ENCODE measurements at regions not wholly inside any gene's neighbourhood (a gene's known extent, or its start where the extent isn't known, plus 50 kb on each side); places are given as distances from the start of the nearest gene placed in this dataset.

DNA sequence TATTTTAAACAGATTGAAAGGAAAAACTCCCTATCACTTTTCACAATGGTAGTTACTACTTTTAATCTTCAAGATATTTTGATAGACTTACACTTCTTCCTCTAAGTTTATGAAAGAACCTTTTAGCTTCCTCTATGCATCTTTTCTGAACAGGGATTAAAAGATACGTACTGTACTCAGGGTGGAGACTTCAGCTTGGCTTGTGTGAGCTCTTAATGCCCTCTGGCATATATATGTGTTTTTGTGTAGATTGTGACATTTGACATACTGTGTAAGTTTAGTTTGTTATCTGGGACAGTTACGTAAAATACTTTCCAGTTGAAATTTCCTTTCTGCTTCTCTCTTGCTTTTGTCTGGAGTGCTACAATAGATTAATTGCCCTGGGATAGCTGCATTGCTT is 109.3 kb upstream of the NUDT6 start:
- no peak for FAIRE-seq

- FAIRE-seq: no peak
Measured at GRCh38 chr4:123034023-123034422, 111.6 kb upstream of the NUDT6 start.

DNA sequence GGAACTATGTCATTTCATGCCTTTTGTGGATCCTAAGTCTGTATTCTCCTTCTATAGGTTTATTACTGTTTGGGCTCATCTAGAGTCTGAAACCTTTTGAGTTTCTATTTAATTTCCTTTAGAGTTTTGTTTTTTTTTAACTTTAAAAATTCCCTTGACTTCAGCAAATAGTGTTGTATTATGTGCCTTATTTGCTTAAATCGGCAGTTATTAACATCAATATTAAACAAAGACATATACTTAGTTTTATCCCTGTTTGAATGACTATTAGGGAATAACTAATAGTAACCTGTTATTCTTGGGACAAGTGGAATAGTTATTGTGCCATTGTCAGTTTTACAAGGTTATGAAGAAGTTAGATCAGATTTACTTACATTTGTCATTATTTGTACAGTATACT is 112.8 kb upstream of the NUDT6 start:
- no peak for FAIRE-seq

DNA sequence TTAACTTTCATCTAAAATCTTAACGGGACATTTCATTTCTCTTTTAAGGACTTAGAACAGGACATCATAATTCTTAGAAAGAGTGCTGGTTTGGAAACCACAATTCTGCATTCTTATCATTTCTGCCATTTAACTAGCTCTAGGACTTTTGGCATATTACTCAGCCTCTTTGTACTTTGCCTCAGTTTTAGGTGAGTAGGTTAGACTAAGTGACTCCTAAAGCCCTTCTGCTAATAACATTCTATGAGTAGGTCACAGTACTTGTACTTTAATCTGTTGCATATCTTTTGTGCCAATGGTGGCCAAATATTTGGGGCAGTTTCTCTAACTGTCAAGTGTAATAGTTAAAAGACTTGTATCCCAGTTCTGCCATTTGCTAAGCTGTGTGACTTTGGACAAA is 115.4 kb upstream of the NUDT6 start:
- no peak for FAIRE-seq

DNA sequence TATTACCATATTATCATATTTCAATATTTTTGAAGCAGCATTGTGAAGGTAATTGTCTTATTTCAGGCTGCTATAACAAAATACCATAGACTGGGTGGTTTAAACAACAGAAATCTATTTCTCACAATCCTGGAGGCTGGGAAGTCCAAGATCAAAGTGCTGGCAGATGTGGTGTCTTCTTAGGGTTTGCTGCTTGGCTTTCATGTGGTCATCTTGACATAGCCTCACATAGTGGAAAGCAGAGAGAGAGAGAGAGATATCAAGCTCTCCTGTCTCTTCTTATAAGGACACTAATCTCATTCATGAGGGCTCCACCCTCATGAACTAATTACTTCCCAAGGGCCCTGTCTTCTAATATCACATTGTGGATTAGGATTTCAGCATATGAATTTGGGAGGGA is 119.7 kb upstream of the NUDT6 start:
- no peak for FAIRE-seq

DNA sequence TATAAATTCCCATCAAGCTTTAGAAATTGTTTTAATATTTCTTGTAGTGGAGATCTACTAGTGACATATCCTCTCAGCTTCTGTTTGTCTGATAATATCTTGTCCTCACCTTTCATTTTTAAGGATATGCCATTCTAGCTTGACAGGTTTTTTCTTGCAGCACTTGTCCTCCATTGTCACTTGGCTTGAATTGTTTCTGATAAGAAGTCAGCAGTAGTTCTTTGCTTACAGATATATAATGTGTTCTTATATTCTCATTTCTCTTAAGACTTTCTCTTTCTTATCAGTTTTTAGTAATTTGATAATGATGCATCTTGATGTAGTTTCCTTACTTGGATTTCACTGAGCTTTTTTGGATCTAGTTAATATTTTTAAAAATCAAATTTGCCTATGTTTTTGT is 120.6 kb upstream of the NUDT6 start:
- FAIRE-seq: no peak

GRCh38 chr4:123043793-123044425 is 121.5 kb upstream of the NUDT6 start:
- no peak for FAIRE-seq

DNA sequence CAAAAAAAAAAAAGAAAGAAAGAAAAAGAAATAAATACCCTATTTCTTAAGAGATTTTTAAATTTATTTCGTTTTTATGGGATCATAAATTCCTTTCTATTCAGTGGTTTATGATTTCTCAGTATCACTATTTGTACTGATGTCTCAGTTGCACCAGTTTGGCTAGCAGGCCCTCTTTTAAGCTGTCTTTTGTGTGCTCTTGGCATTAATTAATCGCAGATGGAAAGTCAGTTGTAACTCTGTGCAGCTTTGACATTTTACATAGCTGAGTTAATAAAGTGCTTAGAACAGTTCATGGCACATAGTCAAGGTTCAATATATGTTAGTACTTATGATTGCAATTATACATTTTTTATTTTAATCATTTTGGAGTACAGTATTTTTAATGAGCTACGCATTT is 123.7 kb upstream of the NUDT6 start:
- no peak for FAIRE-seq

DNA sequence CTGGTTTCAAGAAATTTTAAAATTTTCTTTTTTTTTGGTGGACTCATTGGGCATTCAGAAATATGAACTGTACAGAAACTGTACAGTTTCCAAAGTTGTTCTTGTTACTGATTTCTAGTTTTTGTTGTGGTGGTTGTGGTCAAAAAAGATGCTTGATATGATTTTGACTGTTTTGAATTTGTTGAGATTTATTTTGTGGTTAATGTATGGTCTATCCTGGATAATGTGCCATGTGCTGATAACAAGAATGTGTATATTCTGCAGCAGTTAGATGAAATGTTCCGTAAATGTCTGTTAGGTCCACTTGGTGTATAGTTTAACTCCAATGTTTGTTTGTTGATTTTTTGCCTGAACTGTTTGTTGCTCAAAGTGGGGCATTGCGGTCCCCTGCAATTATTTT is 127.6 kb upstream of the NUDT6 start:
- FAIRE-seq: no peak

- FAIRE-seq: no peak
Measured at GRCh38 chr4:123052007-123052406, 129.6 kb upstream of the NUDT6 start.

- FAIRE-seq: no peak
Measured at GRCh38 chr4:123055943-123056342, 133.5 kb upstream of the NUDT6 start.

GRCh38 chr4:123060039-123060770 is 137.8 kb upstream of the NUDT6 start:
- no peak for FAIRE-seq

- no peak for FAIRE-seq
Measured at GRCh38 chr4:123064390-123064789, 142.0 kb upstream of the NUDT6 start.

GRCh38 chr4:123068081-123068480 is 145.7 kb upstream of the NUDT6 start:
- FAIRE-seq: no peak

DNA sequence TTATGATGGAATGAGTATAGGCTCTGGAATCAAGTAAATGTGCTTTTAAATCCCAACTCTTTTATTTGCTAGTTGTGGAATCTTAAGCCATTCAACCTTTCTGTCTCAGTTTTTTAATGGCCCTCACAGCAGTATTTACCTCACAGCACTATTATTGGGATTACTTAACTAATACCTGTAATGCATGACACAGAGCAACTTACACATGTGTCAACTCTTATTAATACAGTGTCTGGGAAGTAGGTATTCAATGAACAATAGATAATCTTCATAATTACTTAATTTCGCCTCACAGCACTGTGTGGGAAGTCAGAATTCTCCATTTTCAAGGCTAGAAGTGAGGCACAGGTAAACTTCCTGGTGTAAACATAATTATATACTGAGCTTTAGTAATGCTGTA is 149.7 kb upstream of the NUDT6 start:
- FAIRE-seq: no peak

DNA sequence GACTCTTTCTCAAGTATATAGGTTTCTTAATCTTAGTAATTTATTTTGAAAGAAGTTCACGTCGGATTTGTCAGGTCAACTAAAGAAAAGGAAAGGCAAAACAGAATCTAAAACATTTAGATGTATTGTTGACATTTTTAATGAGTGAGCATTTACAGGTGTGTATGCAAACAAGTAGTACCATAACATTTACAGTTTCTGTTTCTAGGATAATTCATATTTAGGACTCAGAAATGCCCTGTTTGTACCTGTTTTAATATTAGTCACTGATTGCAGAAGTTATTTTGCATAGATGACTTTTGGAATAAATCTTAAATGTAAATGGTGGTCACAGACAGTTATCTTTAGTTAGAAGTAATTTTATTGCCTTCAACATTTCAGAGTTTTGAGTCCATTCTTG is 151.3 kb upstream of the NUDT6 start:
- no peak for FAIRE-seq

DNA sequence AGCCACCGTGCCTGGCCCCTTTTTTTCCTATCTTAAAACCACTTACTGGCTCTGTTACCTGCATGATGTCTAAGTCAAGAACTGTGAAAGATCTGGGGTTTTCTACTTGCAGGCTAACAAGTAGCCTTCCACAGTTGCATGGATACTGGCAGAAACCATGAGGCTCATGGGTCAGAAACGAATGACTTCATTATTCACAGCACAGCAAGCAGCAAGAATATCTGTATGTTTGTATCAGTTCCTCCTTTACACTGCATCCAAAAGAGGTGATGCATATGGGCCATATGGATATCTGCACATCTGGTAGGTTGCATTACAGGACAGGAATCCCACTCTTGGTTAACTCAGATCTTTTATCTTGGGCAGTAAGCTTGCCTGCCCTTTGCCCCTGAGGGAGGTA is 154.9 kb upstream of the NUDT6 start:
- FAIRE-seq: no peak

- no peak for FAIRE-seq
Measured at GRCh38 chr4:123081971-123082370, 159.6 kb upstream of the NUDT6 start.

DNA sequence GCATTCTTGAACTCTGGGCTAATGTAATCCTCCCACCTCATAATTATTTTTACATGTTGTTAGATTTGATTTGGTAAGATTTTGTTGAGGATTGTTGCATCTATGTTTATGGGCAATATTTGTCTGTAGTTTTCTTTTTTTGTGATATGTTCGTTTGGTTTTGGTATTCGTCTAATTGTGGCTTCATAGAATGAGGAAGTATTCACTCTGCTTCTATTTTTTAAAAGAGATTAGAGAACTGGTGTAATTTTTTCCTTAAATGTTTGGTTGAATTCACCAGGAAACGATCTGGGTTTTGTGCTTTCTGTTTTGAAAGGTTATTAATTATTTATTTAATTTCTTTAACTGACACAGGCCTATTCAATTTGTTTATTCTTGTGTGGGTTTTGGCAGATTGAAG is 161.2 kb upstream of the NUDT6 start:
- no peak for FAIRE-seq

DNA sequence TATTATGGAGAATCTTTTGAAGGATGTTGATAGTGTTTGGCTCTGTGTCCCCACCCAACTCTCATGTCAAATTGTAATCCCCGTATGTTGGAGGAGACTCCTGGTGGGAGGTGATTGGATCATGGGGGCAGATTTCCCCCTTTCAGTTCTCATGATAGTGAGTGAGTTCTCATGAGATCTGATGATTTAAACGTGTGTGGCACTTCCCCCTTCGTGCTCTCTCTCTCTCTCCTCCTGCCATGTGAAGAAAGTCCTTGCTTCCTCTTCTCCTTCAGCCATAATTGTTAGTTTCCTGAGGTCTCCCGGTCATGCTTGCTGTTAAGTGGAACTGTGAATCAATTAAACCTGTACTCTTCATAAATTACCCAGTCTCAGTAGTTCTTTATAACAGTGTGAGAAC is 166.1 kb upstream of the NUDT6 start:
- no peak for FAIRE-seq

GRCh38 chr4:123090886-123091285 is 168.5 kb upstream of the NUDT6 start:
- FAIRE-seq: no peak

DNA sequence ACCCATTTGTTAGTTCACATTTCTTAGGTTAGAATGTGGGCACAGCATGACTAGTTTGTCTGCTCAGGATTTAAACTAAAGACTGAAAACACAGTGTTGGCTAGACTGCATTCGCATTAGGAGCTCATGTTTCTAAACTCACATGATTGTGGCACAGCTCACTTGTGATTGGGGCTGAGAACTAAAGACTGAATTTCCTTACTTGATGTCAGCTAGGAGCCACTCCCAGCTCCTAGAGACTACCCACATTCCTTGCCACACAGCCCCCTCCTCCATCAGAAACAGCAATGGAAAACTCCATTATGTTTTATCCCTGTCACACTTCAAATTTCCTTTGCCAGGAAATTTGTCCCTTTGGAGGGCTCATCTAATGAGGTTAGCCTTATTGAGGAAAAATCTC is 170.2 kb upstream of the NUDT6 start:
- no peak for FAIRE-seq

DNA sequence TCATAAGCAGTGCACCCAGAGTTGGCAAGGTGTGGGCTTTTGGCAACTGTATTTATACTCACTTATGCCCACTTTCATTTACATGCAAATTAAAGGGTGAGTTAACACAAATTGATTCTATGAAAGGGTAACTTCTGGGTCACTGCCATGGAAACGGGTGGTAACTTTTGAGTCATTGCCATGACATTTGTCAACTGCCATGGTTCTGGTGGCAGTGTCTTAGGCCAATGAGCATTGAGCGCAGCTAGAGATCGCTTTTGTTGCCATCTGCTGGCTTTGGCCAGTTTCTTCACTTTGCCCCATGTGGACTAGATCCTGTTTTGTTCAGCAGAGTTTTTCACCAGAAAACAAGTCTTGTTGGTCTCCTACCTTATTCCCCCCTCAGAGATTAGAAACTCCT is 170.8 kb upstream of the NUDT6 start:
- no peak for FAIRE-seq

GRCh38 chr4:123096038-123096437 is 173.6 kb upstream of the NUDT6 start:
- FAIRE-seq: no peak

GRCh38 chr4:123102897-123103471 is 180.6 kb upstream of the NUDT6 start:
- FAIRE-seq: no peak
